ENCODE measurements at regions not wholly inside any gene's neighbourhood (a gene's known extent, or its start where the extent isn't known, plus 50 kb on each side); places are given as distances from the start of the nearest gene placed in this dataset.
"Not testable (repeated sequence)": the region's sequence is repeated elsewhere in the genome, so short reads cannot be mapped to it uniquely, and the experiment has no call there.

GRCh38 chr10:36463390-36463789 is 662.0 kb upstream of the ANKRD30A start:
- no peak overlapping the region for H3K4me2 ChIP-seq (replicated peaks; ENCODE audit: low read depth, low read length, poor library complexity, severe bottlenecking)
- Mint-ChIP-seq H3K4me3 (no peak overlapping the region), H3K27me3 (no peaks in the 10 kb centered on the region), H3K27ac (no peak overlapping the region), H3K4me1 (no peaks in the 10 kb centered on the region), H3K9me3 (ENCODE audit: insufficient read depth) (peaks cover 3% of the 10 kb centered on the region)
- no peak overlapping the region for H3K27ac ChIP-seq (ENCODE audit: low read length in 2 of 2)
- no peaks in the 10 kb centered on the region for H3K27me3 ChIP-seq (replicated peaks in 1 of 4; ENCODE audit: control extremely low read depth in 1 of 4, control insufficient read depth in 3 of 4, insufficient read depth in 4 of 4, low read length in 3 of 4)
- H3K9ac ChIP-seq (ENCODE audit: low read length): no peak overlapping the region
- H3K4me3 ChIP-seq (ENCODE audit: control extremely low read depth in 1 of 5, extremely low read depth in 1 of 5, insufficient read depth in 1 of 5, low read depth in 2 of 5, low read length in 4 of 5): no peak overlapping the region
- POLR2A ChIA-PET: no interaction called here
- no peaks in the 10 kb centered on the region for H3K79me2 ChIP-seq (ENCODE audit: control insufficient read depth, insufficient read depth, low read length)
- intact Hi-C loops (cut with micrococcal nuclease): no loop called here
- H4K20me1 ChIP-seq (ENCODE audit: control insufficient read depth, insufficient read depth, low read length, poor library complexity, severe bottlenecking): no peaks in the 10 kb centered on the region
- DNase-seq (no peak), ATAC-seq (ENCODE audit: low read depth) (no peak)
- CTCF ChIA-PET: no interaction called here
- TF ChIP-seq EZH2 (IDR thresholded peaks at IDR 0.05; ENCODE audit: borderline replicate concordance, insufficient read depth, low read depth, low read length, poor library complexity, severe bottlenecking) (no peak), CTCF (IDR thresholded peaks at IDR 0.05) (no peak)
- no peaks in the 10 kb centered on the region for H3K36me3 ChIP-seq (replicated peaks in 1 of 2; ENCODE audit: control extremely low read depth in 1 of 2, control insufficient read depth in 1 of 2, extremely low read depth in 1 of 2, insufficient read depth in 2 of 2, low read length in 1 of 2)
- no peaks in the 10 kb centered on the region for H3K4me1 ChIP-seq (ENCODE audit: control insufficient read depth in 2 of 2, insufficient read depth in 2 of 2, low read length in 2 of 2)
- no CpG with 5 or more reads among the region's 2 CpGs for WGBS (ENCODE audit: insufficient coverage)
- H3K9me3 ChIP-seq (ENCODE audit: control extremely low read depth in 1 of 3, control insufficient read depth in 2 of 3, insufficient read depth in 1 of 3, low read length in 2 of 3): peaks cover 0 to 10% (median 0%) of the 10 kb centered on the region in 3 donors
- no peak overlapping the region for H2AFZ ChIP-seq (ENCODE audit: insufficient read depth, low read depth, low read length, poor library complexity, severe bottlenecking)

GRCh38 chr10:36462194-36462593 is 663.2 kb upstream of the ANKRD30A start:
- POLR2A ChIA-PET: no interaction called here
- Histone ChIP-seq H3K27me3 (replicated peaks in 1 of 4; ENCODE audit: control extremely low read depth in 1 of 4, control insufficient read depth in 3 of 4, insufficient read depth in 4 of 4, low read length in 3 of 4) (no peaks in the 10 kb centered on the region), H3K79me2 (ENCODE audit: control insufficient read depth, insufficient read depth, low read length) (no peaks in the 10 kb centered on the region), H3K4me3 (ENCODE audit: control extremely low read depth in 1 of 5, extremely low read depth in 1 of 5, insufficient read depth in 1 of 5, low read depth in 2 of 5, low read length in 4 of 5) (no peak overlapping the region), H3K4me2 (replicated peaks; ENCODE audit: low read depth, low read length, poor library complexity, severe bottlenecking) (no peak overlapping the region), H4K20me1 (ENCODE audit: control insufficient read depth, insufficient read depth, low read length, poor library complexity, severe bottlenecking) (no peaks in the 10 kb centered on the region), H3K9ac (ENCODE audit: low read length) (no peak overlapping the region), H3K36me3 (replicated peaks in 1 of 2; ENCODE audit: control extremely low read depth in 1 of 2, control insufficient read depth in 1 of 2, extremely low read depth in 1 of 2, insufficient read depth in 2 of 2, low read length in 1 of 2) (no peaks in the 10 kb centered on the region), H3K9me3 (ENCODE audit: control extremely low read depth in 1 of 3, control insufficient read depth in 2 of 3, insufficient read depth in 1 of 3, low read length in 2 of 3) (peaks cover 0 to 14% (median 2%) of the 10 kb centered on the region in 3 donors), H2AFZ (ENCODE audit: insufficient read depth, low read depth, low read length, poor library complexity, severe bottlenecking) (no peak overlapping the region), H3K4me1 (ENCODE audit: control insufficient read depth in 2 of 2, insufficient read depth in 2 of 2, low read length in 2 of 2) (no peaks in the 10 kb centered on the region), H3K27ac (ENCODE audit: low read length in 2 of 2) (no peak overlapping the region)
- DNase-seq (no peak), ATAC-seq (ENCODE audit: low read depth) (no peak)
- Mint-ChIP-seq H3K27ac (no peak overlapping the region), H3K9me3 (ENCODE audit: insufficient read depth) (peaks cover 5% of the 10 kb centered on the region), H3K4me1 (no peaks in the 10 kb centered on the region), H3K4me3 (no peak overlapping the region), H3K27me3 (no peaks in the 10 kb centered on the region)
- intact Hi-C loops (cut with micrococcal nuclease): no loop called here
- TF ChIP-seq EZH2 (IDR thresholded peaks at IDR 0.05; ENCODE audit: borderline replicate concordance, insufficient read depth, low read depth, low read length, poor library complexity, severe bottlenecking) (no peak), CTCF (IDR thresholded peaks at IDR 0.05) (no peak)
- no CpG with 5 or more reads among the region's 1 CpG for WGBS (ENCODE audit: insufficient coverage)
- CTCF ChIA-PET: no interaction called here

GRCh38 chr10:36458437-36458836 is 667.0 kb upstream of the ANKRD30A start:
- H3K36me3 ChIP-seq (replicated peaks in 1 of 2; ENCODE audit: control extremely low read depth in 1 of 2, control insufficient read depth in 1 of 2, extremely low read depth in 1 of 2, insufficient read depth in 2 of 2, low read length in 1 of 2); H3K4me1 Mint-ChIP-seq; H3K9me3 Mint-ChIP-seq (ENCODE audit: insufficient read depth); H3K79me2 ChIP-seq (ENCODE audit: control insufficient read depth, insufficient read depth, low read length); H3K27me3 ChIP-seq (replicated peaks in 1 of 4; ENCODE audit: control extremely low read depth in 1 of 4, control insufficient read depth in 3 of 4, insufficient read depth in 4 of 4, low read length in 3 of 4); H3K27me3 Mint-ChIP-seq; H3K9ac ChIP-seq (ENCODE audit: low read length); H3K27ac Mint-ChIP-seq; H3K4me3 ChIP-seq (ENCODE audit: control extremely low read depth in 1 of 5, extremely low read depth in 1 of 5, insufficient read depth in 1 of 5, low read depth in 2 of 5, low read length in 4 of 5); ATAC-seq (ENCODE audit: low read depth); DNase-seq; H4K20me1 ChIP-seq (ENCODE audit: control insufficient read depth, insufficient read depth, low read length, poor library complexity, severe bottlenecking); CTCF ChIA-PET; H3K27ac ChIP-seq (ENCODE audit: low read length in 2 of 2); H3K4me2 ChIP-seq (replicated peaks; ENCODE audit: low read depth, low read length, poor library complexity, severe bottlenecking); H3K4me3 Mint-ChIP-seq; POLR2A ChIA-PET; H2AFZ ChIP-seq (ENCODE audit: insufficient read depth, low read depth, low read length, poor library complexity, severe bottlenecking); H3K4me1 ChIP-seq (ENCODE audit: control insufficient read depth in 2 of 2, insufficient read depth in 2 of 2, low read length in 2 of 2); intact Hi-C loops (cut with micrococcal nuclease): not testable (repeated sequence)
- peaks cover 0 to 16% (median 2%) of the 10 kb centered on the region in 3 donors for H3K9me3 ChIP-seq (ENCODE audit: control extremely low read depth in 1 of 3, control insufficient read depth in 2 of 3, insufficient read depth in 1 of 3, low read length in 2 of 3)

Data from B cell (primary cell).